ENCODE measurements at regions not wholly inside any gene's neighbourhood (a gene's known extent, or its start where the extent isn't known, plus 50 kb on each side); places are given as distances from the start of the nearest gene placed in this dataset.

DNA sequence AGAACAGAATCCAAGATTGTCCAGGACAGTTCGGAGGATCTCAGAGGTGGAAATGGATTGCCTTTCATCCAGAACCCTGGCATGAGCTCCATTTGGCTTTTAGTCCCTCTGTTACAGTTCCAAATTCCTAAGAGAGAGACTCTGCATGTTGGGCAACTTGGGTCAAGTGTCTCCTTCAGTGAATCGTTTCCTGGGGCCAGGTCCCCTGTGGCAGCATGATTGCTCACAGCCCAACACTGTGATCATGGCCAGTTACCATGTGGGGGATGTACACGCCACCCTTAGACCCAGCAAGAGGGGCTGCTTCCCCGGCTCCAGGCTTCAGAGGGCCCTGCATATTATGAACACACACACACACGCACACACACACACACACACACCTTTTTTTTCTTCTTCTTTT lies 118.6 kb upstream of the GLI2 start:
- no peak for DNase-seq

DNA sequence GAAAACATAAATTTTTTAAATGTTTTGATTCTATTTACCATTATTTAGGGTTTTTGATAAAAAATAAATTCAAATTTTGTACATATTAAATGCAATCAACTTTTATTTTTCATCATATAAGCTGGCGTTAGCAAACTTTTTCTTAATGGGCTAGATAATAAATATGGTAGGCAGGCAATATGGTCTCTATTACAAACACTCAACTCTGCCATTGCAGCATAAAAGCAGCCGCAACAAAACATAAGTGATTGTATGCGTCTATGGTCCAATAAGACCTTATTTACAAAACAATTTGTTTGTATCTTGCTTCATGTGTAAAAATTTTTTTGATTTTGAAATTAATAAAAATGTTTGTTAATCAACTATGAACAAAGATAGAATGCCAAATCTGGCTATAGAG lies 116.8 kb upstream of the GLI2 start:
- no peak for DNase-seq

DNA sequence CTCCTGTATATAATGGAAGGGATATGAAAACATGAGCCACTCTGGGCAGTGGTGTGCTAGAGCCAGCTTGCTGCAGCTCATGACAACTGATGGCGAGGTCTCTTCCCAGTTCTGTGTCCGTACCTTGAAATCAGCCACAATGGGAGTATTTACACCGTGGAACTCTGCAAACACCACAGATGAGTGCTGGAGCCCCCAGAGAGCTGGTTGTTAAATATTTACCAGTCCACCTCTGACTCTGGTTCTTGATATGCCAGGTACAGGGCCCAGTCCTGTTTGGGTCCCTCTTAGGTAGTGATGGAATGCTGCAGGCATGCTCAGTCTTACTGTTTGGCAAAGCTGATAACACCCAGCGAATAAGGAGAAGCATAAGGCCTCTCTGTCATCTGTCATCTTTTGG lies 116.1 kb upstream of the GLI2 start:
- DNase-seq, result no peak

DNA sequence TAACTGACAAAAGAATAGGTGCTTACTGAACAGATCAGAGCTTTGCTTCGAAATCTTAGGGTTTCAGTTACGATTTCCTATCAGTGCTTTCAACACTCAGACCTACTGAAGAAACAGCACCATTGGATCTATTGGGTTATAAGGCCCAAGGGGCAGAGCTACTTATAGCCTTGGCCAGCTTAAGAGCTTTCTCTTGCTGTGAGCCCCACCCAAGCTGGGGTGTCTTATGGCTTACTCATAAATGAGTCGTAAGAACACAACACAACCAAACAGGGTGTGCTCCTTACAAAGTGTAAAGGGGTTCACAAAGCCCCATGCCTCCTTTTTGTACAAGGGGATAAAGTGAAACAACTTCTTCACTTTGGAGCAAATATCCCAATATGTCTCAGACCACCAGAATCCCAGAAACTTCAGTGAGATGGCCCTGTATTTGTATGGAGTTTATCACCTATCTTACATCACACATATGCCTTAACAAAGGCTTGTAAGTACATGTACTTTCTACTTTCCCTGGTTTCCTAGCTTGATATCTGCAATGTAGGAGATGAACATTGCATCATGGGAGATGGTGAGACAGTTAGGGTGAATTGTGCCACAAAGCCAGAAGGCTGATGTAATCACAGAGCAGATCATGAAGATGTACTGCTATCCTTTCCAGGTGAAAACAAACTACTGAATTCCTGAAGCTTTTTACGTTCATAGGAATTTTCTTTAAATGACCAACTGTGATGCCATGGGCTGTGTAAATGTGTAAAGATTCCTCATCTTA lies 115.5 kb upstream of the GLI2 start:
- DNase-seq, result no peak

DNA sequence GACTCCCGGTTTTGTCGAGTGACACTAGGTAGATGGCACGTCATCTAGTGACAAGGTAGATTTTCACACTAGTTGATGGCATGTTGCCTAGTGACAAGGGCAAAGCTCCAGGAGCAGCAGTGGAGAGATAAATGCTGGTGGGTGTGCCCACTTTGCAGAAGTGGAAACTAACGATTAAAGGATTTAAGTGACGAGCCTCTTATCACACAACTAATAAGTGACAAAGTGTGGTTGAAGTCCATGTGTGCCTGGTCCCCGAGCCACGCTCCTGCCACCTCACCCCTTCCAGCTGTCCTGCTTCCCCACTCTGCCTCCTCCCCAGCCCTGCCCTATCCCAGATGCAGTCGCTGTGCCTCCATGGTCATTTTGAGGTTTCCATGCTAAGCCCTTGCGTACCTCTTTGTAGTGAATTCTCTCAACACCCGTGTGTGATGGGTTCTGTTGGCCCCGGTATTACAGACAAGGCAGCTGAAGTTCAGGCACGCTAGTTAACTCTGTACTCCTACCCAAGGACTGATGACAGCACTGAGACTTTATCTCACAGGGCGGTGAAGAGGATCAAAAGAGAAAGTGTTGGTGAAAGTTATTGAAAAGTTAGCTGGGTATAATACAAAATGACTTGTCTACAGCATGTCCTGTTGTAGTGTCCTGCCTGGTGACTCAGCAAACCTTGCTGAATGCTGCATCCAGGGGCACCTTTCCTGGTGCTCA lies 113.4 kb upstream of the GLI2 start:
- no peak for DNase-seq

DNA sequence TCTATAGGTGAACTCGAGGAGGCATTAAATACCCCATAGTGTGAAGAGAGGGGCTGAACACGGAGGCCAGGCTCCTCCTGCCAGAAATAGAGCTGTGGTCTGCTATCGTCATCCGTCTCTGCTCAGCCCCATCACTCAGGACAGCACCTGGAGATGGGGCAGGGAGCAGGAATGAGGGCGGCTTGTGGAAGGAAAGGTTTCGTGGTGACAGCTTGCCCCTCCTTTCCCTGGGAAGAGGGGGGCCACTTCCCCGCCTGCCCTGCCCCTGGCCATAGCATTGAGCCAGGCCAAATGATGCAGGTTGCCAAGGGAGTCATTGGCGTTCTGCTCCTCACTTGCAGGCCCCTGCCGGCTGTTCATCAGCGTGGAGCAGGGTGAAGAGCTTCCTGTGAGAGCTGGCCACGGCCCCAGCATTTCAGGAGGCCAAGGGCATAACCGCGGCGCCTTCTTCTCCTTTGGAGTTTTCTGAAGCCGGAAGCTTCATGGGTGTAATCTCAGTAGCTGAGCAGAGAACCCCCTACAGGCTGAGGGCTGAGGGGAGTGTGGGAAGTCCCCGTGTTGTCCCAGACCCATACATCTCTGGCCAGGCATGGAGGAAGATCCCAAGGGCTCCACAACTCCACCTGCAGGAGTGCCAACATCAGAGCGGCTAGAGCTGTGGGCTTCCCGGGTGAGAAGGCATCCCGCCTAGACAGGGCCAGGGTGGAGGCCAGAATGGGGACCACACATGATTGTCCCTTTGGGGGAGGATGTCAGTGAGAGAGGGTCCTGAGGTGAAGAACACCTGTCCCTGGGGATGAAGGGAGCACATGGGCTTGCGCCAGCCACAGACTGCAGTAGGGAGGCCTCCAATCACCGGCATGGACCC lies 112.5 kb upstream of the GLI2 start:
- DNase-seq, result no peak

DNA sequence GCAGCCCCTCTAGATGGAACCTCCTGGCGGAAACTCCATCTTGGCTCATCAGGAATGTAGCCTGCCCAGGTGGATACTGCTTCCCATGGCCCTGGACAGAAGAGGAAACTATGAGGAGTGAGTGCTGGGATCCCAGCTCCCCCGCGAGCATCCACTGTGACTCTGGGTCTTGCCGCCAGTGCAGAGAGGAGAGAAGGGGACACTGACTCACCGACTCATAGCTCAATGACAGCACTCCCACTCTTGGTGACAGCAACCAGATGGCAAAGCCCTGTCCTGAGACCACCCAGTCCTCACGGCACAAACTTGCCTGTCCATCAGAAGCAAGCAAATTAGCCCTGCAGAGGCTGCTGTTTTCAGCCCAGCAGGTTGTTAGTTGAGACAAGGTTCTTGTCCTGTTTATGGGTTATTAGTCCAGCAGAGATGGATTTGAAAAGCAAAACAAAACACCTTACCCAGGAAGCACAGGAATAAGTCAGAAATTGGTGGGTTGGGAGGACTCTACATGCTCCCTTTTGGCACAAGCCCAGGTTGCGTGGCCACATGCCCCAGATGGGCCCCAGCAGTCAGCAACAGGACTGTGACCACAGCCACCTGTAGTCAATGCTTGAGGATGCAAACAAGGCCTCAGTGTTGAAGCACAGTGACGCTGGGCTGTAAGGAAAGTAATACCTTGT lies 111.5 kb upstream of the GLI2 start:
- DNase-seq, result peak; percentile 6 to 30

DNA sequence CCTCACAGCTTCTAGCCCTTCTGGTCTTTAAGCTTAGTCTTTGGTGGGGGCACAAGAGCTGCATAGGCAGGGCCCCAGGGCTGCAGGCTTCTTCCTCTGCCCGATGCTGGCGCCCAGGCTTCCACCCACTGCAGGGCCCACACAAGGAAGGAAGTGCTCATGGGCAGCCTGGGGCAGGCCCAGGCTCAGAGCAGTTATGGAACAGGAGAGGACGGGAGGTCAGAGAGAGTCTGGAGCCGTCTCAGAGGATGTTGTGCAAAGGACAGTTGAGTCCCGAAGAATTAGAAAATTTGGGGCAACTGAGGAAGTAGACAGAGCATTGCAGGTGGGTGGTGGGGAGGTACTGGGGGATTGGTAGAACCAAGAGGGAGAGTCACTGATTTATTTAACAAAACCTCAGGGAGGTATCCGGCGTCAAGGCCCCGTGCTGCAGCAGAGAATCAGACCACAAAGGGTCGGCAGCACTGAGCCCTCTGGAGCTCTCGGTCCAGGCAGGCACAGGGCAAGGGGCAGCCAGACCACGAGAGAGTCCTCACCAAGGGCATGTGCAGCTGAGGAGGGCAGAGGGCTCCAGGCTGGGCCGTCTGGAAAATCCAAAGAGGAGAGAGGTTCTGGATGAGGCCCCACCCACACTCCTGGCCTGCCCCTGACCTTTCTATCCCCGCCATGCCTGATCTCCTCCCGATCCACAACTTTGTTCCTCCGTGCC lies 110.8 kb upstream of the GLI2 start:
- no peak for DNase-seq

DNA sequence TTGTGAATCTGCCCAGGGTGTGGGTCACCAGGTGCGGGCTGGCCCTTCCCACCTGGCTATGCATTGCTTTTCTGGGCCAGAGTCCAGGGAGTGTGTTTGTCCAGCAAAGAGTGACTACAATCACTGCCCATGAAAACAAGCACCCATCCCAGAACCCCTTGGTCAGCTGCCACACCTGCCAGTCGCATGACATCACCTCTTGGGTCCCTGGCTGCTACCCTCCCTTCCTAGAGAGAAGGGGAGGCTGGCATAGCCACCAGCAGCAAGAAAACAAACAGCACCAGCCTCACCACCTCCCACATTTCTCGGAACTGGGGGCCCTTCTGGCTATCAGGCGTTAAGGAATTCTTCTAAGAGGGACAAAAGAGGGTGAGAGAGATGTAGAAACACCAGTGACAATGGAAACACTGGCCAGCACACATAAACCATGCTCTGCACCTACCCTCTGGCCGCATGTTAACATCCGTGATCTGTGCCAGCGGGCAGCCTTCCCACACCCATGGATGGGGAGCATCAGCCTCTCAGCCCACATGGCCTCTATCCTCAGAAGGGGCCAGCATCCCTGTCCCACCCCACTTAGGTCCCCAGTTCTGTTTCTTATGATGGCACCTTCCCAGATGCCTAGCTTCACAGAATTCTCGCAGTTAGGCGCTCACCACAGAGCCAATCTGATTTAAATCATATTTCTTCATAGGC lies 109.7 kb upstream of the GLI2 start:
- peak; percentile 91 to 92 for DNase-seq

DNA sequence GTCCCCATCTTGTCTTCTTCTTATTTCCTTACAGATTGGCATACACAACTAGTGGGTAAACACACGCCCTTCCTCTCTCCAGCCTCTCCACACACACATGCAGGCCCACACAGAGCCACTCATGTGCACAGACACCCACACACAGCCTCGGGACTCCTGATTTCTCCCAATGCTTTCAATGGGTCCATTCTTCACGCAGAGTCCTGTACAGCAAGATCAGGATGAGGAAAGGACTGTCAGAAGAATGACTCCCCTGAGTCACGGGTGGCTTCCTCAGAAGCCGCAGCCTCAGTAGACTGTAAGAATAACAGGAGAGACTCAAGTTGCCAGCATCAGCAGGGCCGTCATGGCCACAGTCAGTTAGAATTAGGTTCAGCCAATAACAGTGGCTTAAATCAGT lies 109.1 kb upstream of the GLI2 start:
- no peak for DNase-seq

DNA sequence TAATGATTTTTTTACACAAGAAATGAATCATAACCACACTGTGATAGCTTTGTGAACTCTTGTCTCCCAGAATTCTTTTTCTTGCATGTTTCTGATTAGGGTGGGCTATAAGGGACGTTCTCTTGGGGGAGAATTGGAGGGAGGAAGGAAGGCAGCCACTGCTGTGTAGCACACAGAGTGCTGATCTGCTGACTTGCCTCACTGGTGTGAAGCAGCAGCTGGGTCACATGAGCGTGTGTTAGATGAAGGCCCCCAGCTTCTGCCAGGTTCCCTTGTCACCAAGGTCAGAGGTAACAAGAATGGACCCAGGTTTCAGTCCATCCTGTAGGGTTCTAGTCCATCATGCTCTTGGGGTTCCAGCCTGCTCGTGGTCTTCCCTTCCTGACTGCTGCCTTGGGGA lies 107.4 kb upstream of the GLI2 start:
- no peak for DNase-seq

DNA sequence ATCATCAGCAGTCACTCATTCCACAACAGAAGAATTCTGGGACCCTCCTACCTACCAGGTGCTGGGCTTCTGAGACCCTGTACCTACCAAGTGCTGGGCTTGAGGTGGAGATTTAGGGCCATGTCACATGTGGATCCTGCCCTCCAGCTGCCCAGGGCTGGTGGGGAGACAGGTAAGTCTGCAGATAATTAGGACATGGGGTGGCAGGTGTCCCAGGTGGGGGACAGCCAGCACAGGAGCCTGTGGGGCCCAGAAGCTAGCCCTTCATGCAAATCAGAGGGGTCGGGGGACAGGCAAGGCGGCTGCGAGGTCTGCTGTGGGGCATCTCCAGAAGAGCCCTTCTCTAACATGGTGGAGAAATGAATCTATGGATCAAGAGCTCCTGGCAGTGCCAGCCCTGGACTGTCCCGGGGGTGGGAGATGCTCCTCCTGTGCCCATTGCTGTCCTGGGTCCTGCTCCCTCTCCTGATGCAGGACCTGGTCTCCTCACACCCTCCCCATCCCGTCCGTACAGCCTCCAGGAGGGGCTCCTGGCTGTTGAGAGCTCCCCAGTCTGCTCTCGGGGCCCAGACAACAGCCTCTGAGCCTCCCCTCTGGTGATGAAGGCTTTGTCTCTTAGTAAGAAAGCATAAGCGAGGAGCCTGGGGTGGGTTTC lies 106.3 kb upstream of the GLI2 start:
- DNase-seq, result no peak

DNA sequence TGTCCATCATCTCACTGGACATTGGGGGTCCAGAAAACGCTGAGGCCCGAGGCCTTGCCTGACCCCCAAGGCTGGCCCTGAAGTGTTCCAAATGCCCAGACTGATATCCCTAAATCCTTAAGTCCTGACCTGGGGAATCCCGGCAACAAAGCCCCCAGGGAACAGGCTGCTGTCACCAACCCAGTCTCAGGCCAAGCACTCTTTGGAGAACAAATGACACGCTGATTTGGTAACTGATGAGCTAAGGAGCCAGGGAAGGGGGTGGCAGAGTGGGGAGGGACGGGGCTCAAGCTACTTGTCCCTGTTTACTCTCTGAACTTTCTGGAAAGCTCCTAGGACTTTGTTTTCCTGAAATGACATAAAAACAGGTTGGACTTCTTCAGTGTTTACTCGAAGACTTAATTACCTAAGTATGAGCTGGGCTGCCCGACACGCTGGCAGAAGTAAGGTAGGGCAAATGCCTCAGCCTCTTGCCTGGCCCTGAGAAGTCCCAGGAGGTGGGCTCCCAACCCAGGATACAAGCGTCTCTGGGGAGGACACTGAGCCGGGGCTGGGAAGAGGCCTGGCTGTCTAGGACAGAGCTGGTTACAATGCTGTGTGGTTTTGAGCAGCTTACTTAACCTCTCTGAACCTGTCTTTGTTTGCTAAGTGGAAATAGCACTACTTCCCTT lies 105.5 kb upstream of the GLI2 start:
- DNase-seq, result no peak

DNA sequence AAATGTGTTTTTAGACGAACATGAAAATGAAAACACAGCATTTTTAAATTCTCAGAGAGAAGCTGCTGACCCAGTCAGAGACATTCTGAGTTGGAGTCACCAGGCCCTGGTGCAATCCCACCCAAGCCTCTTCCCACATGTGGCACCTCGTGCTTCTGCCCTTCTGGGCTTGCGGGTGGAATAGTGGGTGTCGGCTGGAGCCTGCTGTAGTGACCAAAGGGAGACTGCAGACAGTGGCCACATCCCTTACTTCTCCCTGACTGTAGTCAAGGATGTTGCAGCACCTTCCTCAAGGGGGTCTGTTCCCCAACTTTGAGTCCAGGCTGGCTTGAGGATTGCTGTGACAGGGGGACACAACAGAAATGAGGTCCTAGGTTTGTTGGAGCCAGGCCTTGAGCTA lies 104.4 kb upstream of the GLI2 start:
- no peak for DNase-seq

DNA sequence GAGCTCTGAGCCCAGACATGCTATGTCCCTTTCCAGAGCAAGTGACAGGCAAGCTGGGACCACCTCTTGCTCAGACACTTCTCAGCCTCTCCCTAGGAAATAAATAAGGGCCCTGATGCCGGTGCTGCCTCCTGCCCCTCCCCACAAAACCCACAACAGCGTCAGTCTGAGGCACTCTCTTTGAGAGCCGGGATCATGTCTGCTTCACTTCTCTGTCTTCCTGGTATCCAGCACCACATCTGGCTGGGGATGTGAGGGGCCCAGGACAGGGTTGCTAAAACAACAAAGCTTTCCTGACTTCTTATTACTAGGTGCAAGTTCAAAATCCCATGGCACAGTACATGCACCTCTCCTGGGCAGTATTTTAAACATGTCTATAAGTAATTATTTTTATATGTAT lies 103.9 kb upstream of the GLI2 start:
- no peak for DNase-seq

DNA sequence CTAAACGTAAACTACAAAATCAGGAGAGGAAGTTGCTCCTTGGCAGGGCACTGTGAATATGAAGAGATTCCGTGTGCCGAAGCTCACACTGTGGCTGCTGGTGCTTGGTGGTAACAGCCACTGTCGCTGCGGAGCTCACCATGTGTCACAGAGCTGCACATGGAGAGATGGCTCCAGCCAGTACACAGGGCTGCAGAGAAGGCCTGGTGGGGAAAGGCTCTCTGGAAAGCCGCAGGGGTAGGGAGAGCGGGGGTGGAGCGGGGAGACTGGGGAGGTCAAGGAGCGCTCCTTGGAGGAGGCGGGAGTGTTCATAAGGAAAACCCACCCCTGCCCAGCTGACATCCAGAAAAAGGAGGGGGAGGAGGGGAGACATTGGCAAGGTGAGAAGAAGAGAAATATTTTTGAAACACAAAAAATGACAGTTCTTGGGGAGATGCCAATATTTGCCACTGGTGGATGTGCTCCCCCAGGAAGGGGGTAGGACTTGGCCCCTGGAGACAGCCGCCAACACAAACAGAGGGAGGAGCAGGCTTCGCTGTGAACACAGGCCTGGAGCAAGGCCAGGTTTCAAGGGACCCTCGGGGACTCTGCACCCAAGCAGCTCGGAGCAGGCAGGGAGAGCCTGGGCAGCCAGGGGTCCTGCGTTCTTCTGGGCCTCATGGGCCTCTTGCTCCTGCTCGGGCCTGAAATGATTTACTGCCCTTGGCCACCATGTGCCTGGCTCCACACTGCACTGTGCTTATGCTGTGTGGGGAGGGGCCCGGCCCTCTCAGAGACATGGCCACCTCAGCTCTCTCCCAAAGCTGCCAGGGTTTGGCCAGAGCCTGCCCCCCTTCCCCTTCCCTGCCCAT lies 102.6 kb upstream of the GLI2 start:
- peak; percentile 37 to 78 for DNase-seq

DNA sequence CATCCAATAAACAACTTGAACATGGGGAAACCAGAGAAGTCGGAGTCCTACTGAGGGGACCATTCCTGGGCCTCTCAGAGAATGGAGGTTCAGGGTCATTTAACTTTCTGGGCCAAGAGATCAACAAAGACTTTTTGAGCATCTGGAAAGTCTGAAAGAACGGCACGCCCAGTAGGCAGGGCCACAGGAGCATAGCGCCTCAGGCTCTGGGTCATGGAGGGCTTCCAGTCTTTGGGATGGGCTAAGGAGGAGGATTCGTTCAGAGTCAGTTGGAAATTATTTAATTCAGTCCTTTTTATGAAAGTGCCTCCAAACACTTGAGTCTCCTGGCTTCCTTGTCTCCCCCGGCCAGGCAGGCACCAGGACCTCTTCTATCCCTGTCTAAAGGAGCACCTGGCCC lies 101.1 kb upstream of the GLI2 start:
- no peak for DNase-seq

DNA sequence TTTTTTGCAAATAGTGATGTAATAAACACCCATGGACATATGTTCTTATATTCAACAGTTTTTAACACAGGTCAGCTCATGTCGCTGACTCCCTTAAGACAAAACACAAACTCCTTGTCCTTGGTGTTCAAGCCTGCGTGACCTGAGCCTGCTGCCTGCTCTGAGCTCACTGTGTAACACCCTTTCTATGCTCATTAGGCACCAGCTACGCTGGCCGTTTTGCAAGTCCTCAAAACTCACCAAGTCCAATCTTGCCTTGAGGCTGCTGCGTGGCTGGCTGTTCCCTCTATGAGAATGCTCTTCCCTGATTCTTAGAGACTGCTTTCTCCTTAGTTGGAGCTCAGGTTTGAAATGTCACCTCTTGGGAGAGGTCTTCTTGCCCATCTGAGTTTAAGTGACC lies 100.5 kb upstream of the GLI2 start:
- no peak for DNase-seq

DNA sequence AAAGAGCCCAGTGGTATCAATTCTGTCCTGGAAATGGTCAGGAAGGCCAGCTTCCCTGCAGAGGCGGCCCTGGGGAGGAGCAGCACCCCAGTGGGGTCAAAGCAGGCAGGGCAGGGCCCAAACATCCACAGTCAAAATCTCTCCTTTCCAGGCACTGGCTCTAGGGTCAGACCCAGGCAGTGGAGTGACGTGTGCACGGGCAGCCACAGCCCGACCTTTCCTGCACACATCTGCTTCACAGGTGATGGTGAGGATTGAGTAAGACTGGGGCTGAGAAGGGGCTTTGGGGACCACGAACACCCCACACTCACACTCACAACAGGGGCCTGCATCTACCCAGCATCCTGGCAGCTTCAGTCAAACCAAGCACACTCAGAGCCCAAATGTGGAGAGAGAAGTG lies 97.8 kb upstream of the GLI2 start:
- DNase-seq, result no peak

DNA sequence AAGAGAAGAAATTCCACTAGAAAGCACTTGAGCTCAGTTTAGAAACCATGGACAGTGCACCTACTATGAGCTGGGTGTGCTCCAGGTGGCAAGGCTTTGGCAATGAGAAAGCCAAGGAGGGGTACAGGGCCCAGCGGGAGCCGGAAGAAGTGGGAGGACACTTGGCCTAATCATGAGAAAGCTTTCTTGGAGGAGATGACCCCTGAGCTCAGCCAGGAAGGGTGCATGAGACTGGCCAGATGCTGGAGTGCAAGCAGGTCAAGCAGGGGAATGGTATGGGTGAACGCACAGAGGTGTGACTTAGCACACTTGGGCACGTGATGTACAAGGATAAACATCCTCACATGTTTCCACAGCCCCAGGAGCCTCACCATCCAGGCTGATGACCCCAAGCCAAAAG lies 97.2 kb upstream of the GLI2 start:
- no peak for DNase-seq

Data from SHP77 (cell line).